ENCODE measurements at regions not wholly inside any gene's neighbourhood (a gene's known extent, or its start where the extent isn't known, plus 50 kb on each side); places are given as distances from the start of the nearest gene placed in this dataset.

GRCh38 chr3:59249698-59250361 lies 200.0 kb upstream of the CFAP20DC start:
- no peak for TF ChIP-seq EZH2 (IDR thresholded peaks at IDR 0.05)
- TF ChIP-seq POLR2AphosphoS5 (IDR thresholded peaks at IDR 0.05; ENCODE audit: borderline replicate concordance, low read depth, low read length), result no peak
- no peak for TF ChIP-seq FOXP2 (optimal IDR thresholded peaks at IDR 0.05; ENCODE audit: control extremely low read depth, extremely low read length, insufficient read depth)
- Histone ChIP-seq H3K9ac (ENCODE audit: insufficient read length) (no peak overlapping the region), H3K4me3 (no peak overlapping the region), H3K9me3 (ENCODE audit: low read depth, low read length) (no peaks in the 10 kb centered on the region), H3K27ac (no peak overlapping the region), H3K36me3 (ENCODE audit: insufficient read depth, low read length) (no peaks in the 10 kb centered on the region)
- DNase-seq (ENCODE audit: low read depth, low spot score), result no peak

- H3K9me3 ChIP-seq (ENCODE audit: low read depth, low read length), result no peaks in the 10 kb centered on the region
- H3K4me3 ChIP-seq, result no peak overlapping the region
- H3K27ac ChIP-seq, result no peak overlapping the region
- DNase-seq (ENCODE audit: low read depth, low spot score), result no peak
- TF ChIP-seq EZH2 (IDR thresholded peaks at IDR 0.05) (no peak), FOXP2 (optimal IDR thresholded peaks at IDR 0.05; ENCODE audit: control extremely low read depth, extremely low read length, insufficient read depth) (no peak), POLR2AphosphoS5 (IDR thresholded peaks at IDR 0.05; ENCODE audit: borderline replicate concordance, low read depth, low read length) (no peak)
- no peak overlapping the region for H3K9ac ChIP-seq (ENCODE audit: insufficient read length)
- H3K36me3 ChIP-seq (ENCODE audit: insufficient read depth, low read length), result no peaks in the 10 kb centered on the region
Observed at GRCh38 chr3:59249004-59249403, 199.2 kb upstream of the CFAP20DC start.

- no peaks in the 10 kb centered on the region for H3K9me3 ChIP-seq (ENCODE audit: low read depth, low read length)
- no peaks in the 10 kb centered on the region for H3K36me3 ChIP-seq (ENCODE audit: insufficient read depth, low read length)
- no peak for DNase-seq (ENCODE audit: low read depth, low spot score)
- H3K4me3 ChIP-seq, result no peak overlapping the region
- H3K9ac ChIP-seq (ENCODE audit: insufficient read length), result no peak overlapping the region
- no peak overlapping the region for H3K27ac ChIP-seq
- no peak for TF ChIP-seq POLR2AphosphoS5 (IDR thresholded peaks at IDR 0.05; ENCODE audit: borderline replicate concordance, low read depth, low read length)
- no peak for TF ChIP-seq EZH2 (IDR thresholded peaks at IDR 0.05)
- no peak for TF ChIP-seq FOXP2 (optimal IDR thresholded peaks at IDR 0.05; ENCODE audit: control extremely low read depth, extremely low read length, insufficient read depth)
Observed at GRCh38 chr3:59247402-59247841, 197.6 kb upstream of the CFAP20DC start.

GRCh38 chr3:59246719-59247401 lies 197.0 kb upstream of the CFAP20DC start:
- no peak for DNase-seq (ENCODE audit: low read depth, low spot score)
- no peaks in the 10 kb centered on the region for H3K36me3 ChIP-seq (ENCODE audit: insufficient read depth, low read length)
- H3K9me3 ChIP-seq (ENCODE audit: low read depth, low read length), result no peaks in the 10 kb centered on the region
- no peak overlapping the region for H3K4me3 ChIP-seq
- TF ChIP-seq POLR2AphosphoS5 (IDR thresholded peaks at IDR 0.05; ENCODE audit: borderline replicate concordance, low read depth, low read length), result no peak
- no peak for TF ChIP-seq FOXP2 (optimal IDR thresholded peaks at IDR 0.05; ENCODE audit: control extremely low read depth, extremely low read length, insufficient read depth)
- TF ChIP-seq EZH2 (IDR thresholded peaks at IDR 0.05), result no peak
- H3K27ac ChIP-seq, result no peak overlapping the region
- no peak overlapping the region for H3K9ac ChIP-seq (ENCODE audit: insufficient read length)

- no peak overlapping the region for H3K9ac ChIP-seq (ENCODE audit: insufficient read length)
- no peaks in the 10 kb centered on the region for H3K36me3 ChIP-seq (ENCODE audit: insufficient read depth, low read length)
- no peak for DNase-seq (ENCODE audit: low read depth, low spot score)
- H3K4me3 ChIP-seq, result no peak overlapping the region
- TF ChIP-seq EZH2 (IDR thresholded peaks at IDR 0.05), result no peak
- TF ChIP-seq FOXP2 (optimal IDR thresholded peaks at IDR 0.05; ENCODE audit: control extremely low read depth, extremely low read length, insufficient read depth), result no peak
- no peak for TF ChIP-seq POLR2AphosphoS5 (IDR thresholded peaks at IDR 0.05; ENCODE audit: borderline replicate concordance, low read depth, low read length)
- no peak overlapping the region for H3K27ac ChIP-seq
- H3K9me3 ChIP-seq (ENCODE audit: low read depth, low read length), result no peaks in the 10 kb centered on the region
Observed at GRCh38 chr3:59245859-59246501, 196.2 kb upstream of the CFAP20DC start.

GRCh38 chr3:59245300-59245858 lies 195.6 kb upstream of the CFAP20DC start:
- no peak for DNase-seq (ENCODE audit: low read depth, low spot score)
- no peak for TF ChIP-seq EZH2 (IDR thresholded peaks at IDR 0.05)
- TF ChIP-seq POLR2AphosphoS5 (IDR thresholded peaks at IDR 0.05; ENCODE audit: borderline replicate concordance, low read depth, low read length), result no peak
- TF ChIP-seq FOXP2 (optimal IDR thresholded peaks at IDR 0.05; ENCODE audit: control extremely low read depth, extremely low read length, insufficient read depth), result no peak
- Histone ChIP-seq H3K27ac (no peak overlapping the region), H3K9ac (ENCODE audit: insufficient read length) (no peak overlapping the region), H3K4me3 (no peak overlapping the region), H3K36me3 (ENCODE audit: insufficient read depth, low read length) (no peaks in the 10 kb centered on the region), H3K9me3 (ENCODE audit: low read depth, low read length) (no peaks in the 10 kb centered on the region)

GRCh38 chr3:59244343-59244742 lies 194.5 kb upstream of the CFAP20DC start:
- no peak overlapping the region for H3K9ac ChIP-seq (ENCODE audit: insufficient read length)

GRCh38 chr3:59243476-59243875 lies 193.7 kb upstream of the CFAP20DC start:
- no peak overlapping the region for H3K9ac ChIP-seq (ENCODE audit: insufficient read length)
- no peaks in the 10 kb centered on the region for H3K9me3 ChIP-seq (ENCODE audit: low read depth, low read length)
- no peak for DNase-seq (ENCODE audit: low read depth, low spot score)
- TF ChIP-seq POLR2AphosphoS5 (IDR thresholded peaks at IDR 0.05; ENCODE audit: borderline replicate concordance, low read depth, low read length) (no peak), EZH2 (IDR thresholded peaks at IDR 0.05) (no peak), FOXP2 (optimal IDR thresholded peaks at IDR 0.05; ENCODE audit: control extremely low read depth, extremely low read length, insufficient read depth) (no peak)
- H3K36me3 ChIP-seq (ENCODE audit: insufficient read depth, low read length), result no peaks in the 10 kb centered on the region
- H3K4me3 ChIP-seq, result no peak overlapping the region
- no peak overlapping the region for H3K27ac ChIP-seq

More at GRCh38 chr3:59244343-59244742, 194.5 kb upstream of the CFAP20DC start:
- no peak overlapping the region for H3K27ac ChIP-seq
- TF ChIP-seq EZH2 (IDR thresholded peaks at IDR 0.05) (no peak), FOXP2 (optimal IDR thresholded peaks at IDR 0.05; ENCODE audit: control extremely low read depth, extremely low read length, insufficient read depth) (no peak), POLR2AphosphoS5 (IDR thresholded peaks at IDR 0.05; ENCODE audit: borderline replicate concordance, low read depth, low read length) (no peak)
- no peaks in the 10 kb centered on the region for H3K36me3 ChIP-seq (ENCODE audit: insufficient read depth, low read length)
- no peak overlapping the region for H3K4me3 ChIP-seq
- H3K9me3 ChIP-seq (ENCODE audit: low read depth, low read length), result no peaks in the 10 kb centered on the region
- DNase-seq (ENCODE audit: low read depth, low spot score), result no peak
